Superior temporal gyrus (tissue), 1 donor: ENCODE measurements at regions not wholly inside any gene's neighbourhood (a gene's known extent, or its start where the extent isn't known, plus 50 kb on each side); places are given as distances from the start of the nearest gene placed in this dataset.
"Not testable (repeated sequence)": the region's sequence is repeated elsewhere in the genome, so short reads cannot be mapped to it uniquely, and the experiment has no call there.

ENCODE experiments used
- DNase-seq: peaks from one replicate; pipeline ENCODE4 v3.0.0-alpha.2; 2016; ENCODE audit errors: extremely low spot score

- no peak for DNase-seq
Observed at GRCh38 chr7:92916770-92917224, 80.4 kb upstream of the CDK6 start.

DNA sequence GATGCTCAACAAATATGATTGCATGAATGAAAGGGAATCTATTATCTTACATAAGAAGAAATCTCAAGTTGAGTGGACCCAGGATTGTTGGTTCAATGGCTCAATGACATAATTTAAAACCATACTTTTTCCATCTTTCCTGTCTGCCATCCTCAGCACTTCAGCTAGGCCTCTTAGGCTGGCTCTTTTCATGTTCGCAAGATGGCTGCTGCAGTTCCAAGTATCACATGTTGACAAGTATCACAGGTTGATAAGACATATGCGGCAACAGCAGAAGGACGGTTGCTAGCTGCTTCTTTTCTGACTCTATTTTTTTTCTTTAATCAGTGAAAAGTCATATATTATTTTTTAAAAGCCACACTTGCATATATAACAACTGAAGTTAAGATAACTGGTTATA, 79.0 kb upstream of the CDK6 start:
- DNase-seq = no peak

GRCh38 chr7:92914645-92915044, 78.3 kb upstream of the CDK6 start:
- DNase-seq = no peak

GRCh38 chr7:92913849-92914248, 77.5 kb upstream of the CDK6 start:
- no peak for DNase-seq

DNA sequence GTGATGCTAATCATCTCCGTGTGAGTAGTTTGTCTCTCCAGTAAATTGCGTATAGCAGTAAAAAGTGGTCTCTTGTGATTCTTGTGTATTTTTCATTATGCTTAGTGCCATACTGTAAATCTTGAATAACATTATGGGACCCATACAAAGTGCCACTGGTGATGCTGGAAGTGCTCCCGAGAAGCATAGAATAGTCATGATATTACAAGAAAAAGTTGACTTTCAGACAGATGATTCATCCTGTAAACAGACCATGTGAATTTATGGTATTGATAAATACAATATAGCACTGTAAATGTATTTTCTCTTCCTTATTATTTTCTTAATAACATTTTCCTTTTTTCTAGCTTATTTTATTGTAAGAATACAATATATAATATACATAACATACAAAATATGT, 74.6 kb upstream of the CDK6 start:
- no peak for DNase-seq

DNA sequence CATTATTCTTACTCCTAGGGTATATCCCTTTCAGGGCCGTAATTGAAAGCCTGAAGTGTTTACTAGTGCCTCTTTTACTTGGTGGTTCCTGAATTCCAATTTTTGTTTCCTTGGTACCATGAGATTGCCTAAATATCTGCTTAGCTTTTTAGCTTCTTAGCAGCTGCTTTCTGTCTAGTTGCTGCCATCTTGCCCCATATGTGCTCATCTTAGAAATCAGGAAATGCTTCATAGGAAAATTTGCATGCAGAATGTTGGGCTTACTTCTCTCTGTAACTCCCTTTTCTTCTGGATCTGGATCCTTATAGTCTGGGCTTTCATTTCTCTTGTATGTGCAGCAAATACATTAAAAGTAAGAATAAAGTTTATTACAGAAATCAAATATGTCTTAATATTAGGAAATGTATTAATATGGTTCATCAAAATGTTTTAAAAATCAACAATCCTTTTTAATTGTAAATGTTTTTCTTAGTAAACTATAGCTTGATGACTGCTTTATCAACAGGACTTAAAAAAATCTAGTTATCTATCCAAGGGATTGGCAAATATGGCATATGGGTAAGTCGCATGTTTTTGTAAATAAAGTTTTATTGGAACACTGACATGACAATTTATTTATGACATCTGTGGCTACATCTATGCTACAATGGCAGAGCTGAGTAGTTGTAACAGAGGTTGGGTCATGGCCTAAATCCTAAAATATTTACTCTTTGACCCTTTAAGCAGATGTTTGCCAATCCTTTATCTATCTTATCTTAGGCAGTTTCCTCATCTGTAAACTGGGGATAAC, 73.5 kb upstream of the CDK6 start:
- DNase-seq = no peak

DNA sequence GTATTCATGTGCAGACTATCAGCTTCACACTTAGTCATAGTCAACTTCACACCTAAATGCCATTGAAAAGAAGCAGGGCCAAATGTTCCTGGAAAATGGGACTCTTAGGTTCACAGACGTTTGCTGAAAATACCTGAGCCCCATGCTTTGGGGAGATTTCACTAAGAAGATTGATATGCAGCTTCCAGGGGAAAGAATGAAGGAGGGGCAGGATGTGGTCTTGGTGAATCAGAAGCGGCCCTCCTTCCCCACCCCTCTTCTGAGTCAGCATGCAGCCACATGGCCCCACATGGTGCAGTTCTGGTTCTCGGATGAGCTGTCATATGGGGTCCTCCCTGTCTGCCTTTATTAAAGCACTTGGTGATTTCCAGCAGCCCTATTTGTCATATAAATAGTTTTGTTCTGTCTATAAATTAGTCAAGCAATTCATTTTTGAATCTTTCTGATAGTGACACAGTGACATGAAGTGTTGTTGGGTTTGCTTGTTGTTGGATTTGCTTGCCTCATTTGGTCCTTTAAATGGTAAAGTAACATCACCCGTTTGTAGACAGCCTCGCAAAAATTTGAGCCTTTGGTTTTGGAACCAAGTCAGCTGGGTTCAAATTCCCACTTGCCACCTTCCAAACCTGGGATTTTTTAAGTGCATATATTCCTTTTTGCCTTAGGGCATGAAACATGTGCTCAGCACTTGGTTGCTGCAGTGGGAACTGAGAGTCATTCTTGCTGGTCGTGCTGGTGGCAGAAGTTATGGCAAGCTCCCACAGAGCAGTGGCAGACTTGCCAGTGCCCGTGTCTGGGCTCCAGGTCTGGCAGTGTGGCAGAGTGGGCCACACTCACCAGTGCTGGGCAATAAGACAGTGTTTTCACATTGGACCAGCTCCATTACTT, 68.1 kb upstream of the CDK6 start:
- peak; percentile 4 for DNase-seq

- DNase-seq = no peak
Observed at GRCh38 chr7:92898798-92899197, 62.4 kb upstream of the CDK6 start.

DNA sequence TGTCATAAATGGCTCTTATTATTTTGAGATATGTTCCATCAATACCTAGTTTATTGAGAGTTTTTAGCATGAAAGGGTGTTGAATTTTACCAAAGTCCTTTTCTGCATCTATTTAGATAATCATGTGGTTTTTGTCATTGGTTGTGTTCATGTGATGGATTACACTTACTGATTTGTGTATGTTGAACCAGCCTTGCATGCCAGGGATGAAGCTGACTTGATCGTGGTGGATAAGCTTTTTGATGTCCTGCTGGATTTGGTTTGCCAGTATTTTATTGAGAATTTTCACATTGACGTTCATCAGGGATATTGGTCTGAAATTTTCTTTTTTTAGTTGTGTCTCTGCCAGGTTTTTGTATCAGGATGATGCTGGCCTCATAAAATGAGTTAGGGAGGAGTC, 58.5 kb upstream of the CDK6 start:
- not testable (repeated sequence) for DNase-seq

DNA sequence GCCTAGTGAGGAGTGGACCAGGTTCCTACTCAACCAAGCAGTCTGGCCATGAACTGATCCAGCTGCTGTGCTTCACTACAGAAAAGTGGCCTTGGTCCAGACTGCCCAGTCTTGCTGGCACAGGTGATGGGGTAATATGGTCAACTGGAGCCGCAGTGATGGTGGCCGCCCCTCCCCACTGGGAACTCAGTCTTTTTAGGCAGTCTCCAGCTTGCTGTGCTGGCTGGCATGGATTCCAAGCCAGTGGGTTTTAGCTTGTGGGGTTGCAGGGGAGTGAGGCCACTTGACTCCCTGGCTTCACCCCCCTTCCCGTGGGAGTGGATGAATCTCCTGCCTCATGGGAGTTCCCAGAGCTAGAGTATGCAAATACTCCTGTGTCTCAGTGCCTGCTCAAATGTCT, 52.7 kb upstream of the CDK6 start:
- no peak for DNase-seq
